Uterus (tissue), 2 donors: ENCODE measurements at regions not wholly inside any gene's neighbourhood (a gene's known extent, or its start where the extent isn't known, plus 50 kb on each side); places are given as distances from the start of the nearest gene placed in this dataset.

Experiments
- CTCF ChIP-seq, 4 experiments: fragments of 200-600 bp in 2 of 4; fragments of 450-650 bp in 2 of 4; sonication (generic) in 2 of 4; IDR thresholded peaks; one replicate each; pipeline ENCODE4 v1.5.1; 2016 to 2019; ENCODE audit warnings: antibody characterized with exemption in 4 of 4, mild to moderate bottlenecking in 2 of 4, moderate library complexity in 1 of 4
- POLR2A ChIP-seq, 2 donors: fragments of 450-650 bp; IDR thresholded peaks; one replicate each; pipeline ENCODE4 v1.6.1; 2016; ENCODE audit warnings: antibody characterized with exemption in 2 of 2, mild to moderate bottlenecking in 1 of 2, moderate library complexity in 1 of 2

DNA sequence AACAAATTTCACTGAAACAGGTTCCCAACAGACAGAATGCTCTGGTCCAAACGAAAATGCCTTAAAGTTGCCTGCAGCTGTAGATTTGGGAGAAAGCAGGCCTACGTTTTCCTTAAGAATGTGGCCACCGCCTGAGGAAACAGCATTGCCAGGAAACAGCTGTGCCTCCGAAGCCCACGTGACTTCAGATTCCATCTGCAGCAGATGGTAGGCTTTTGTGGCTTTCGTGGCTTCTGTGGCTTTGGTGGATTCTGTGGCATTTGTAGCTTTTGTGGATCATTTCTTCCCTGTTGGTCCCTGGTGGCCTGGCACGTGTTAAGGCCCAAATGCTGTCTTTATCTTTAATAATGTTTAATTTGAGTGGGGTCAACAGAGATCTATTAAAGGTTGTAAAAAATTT lies 222.9 kb downstream of the TTLL2 start:
- TF ChIP-seq CTCF (IDR thresholded peaks at IDR 0.05) (no peak), POLR2A (IDR thresholded peaks at IDR 0.05) (no peak)
